ENCODE measurements at regions not wholly inside any gene's neighbourhood (a gene's known extent, or its start where the extent isn't known, plus 50 kb on each side); places are given as distances from the start of the nearest gene placed in this dataset.

- no peak overlapping the region for H3K4me3 ChIP-seq (ENCODE audit: severe bottlenecking)
- H3K36me3 ChIP-seq (ENCODE audit: low read depth): no peaks in the 10 kb centered on the region
- no peak for TF ChIP-seq CTCF (IDR thresholded peaks at IDR 0.05; ENCODE audit: poor library complexity, severe bottlenecking)
- ATAC-seq (ENCODE audit: low read depth): no peak
- no peaks in the 10 kb centered on the region for H3K9me3 ChIP-seq (ENCODE audit: severe bottlenecking)
- H3K27me3 ChIP-seq (ENCODE audit: insufficient read depth, poor library complexity, severe bottlenecking): peaks cover 3% of the 10 kb centered on the region
- H3K27ac ChIP-seq (ENCODE audit: poor library complexity, severe bottlenecking): no peak overlapping the region
- DNase-seq (ENCODE audit: low spot score): no peak
- H3K4me1 ChIP-seq (ENCODE audit: insufficient read depth, poor library complexity, severe bottlenecking): no peaks in the 10 kb centered on the region
Observed at GRCh38 chr5:82679660-82680059, 397.5 kb downstream of the TMEM167A start.

- Histone ChIP-seq H3K27ac (ENCODE audit: poor library complexity, severe bottlenecking) (no peak overlapping the region), H3K4me3 (ENCODE audit: severe bottlenecking) (no peak overlapping the region), H3K4me1 (ENCODE audit: insufficient read depth, poor library complexity, severe bottlenecking) (no peaks in the 10 kb centered on the region), H3K36me3 (ENCODE audit: low read depth) (no peaks in the 10 kb centered on the region), H3K9me3 (ENCODE audit: severe bottlenecking) (no peaks in the 10 kb centered on the region), H3K27me3 (ENCODE audit: insufficient read depth, poor library complexity, severe bottlenecking) (peaks cover 3% of the 10 kb centered on the region)
- no peak for TF ChIP-seq CTCF (IDR thresholded peaks at IDR 0.05; ENCODE audit: poor library complexity, severe bottlenecking)
- no peak for DNase-seq (ENCODE audit: low spot score)
- ATAC-seq (ENCODE audit: low read depth): no peak
Observed at GRCh38 chr5:82676661-82677060, 398.5 kb upstream of the RPS23 start.

DNA sequence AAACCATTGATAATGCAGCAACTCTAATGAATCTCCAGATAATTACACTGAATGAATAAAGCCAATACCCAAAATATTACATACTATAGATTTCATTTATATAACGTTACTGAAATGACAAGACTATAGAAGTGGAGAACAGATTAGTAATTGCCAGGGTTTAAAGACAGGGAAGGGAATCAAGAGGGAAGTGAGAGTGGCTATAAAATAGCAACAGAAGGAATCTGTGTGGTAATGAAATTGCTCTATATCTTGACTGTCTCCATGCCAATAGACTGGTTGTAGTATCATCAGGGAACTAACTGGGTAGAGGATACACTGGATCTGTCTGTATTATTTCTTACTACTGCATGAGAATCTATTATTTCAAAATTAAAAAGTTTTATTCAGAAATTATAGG is 396.5 kb upstream of the RPS23 start:
- no peak overlapping the region for H3K27ac ChIP-seq (ENCODE audit: poor library complexity, severe bottlenecking)
- H3K27me3 ChIP-seq (ENCODE audit: insufficient read depth, poor library complexity, severe bottlenecking): no peaks in the 10 kb centered on the region
- ATAC-seq (ENCODE audit: low read depth): no peak
- no peak for DNase-seq (ENCODE audit: low spot score)
- no peak overlapping the region for H3K4me3 ChIP-seq (ENCODE audit: severe bottlenecking)
- no peaks in the 10 kb centered on the region for H3K36me3 ChIP-seq (ENCODE audit: low read depth)
- H3K4me1 ChIP-seq (ENCODE audit: insufficient read depth, poor library complexity, severe bottlenecking): no peaks in the 10 kb centered on the region
- no peaks in the 10 kb centered on the region for H3K9me3 ChIP-seq (ENCODE audit: severe bottlenecking)
- no peak for TF ChIP-seq CTCF (IDR thresholded peaks at IDR 0.05; ENCODE audit: poor library complexity, severe bottlenecking)

- ATAC-seq (ENCODE audit: low read depth): no peak
- H3K27me3 ChIP-seq (ENCODE audit: insufficient read depth, poor library complexity, severe bottlenecking): no peaks in the 10 kb centered on the region
- DNase-seq (ENCODE audit: low spot score): no peak
- no peak overlapping the region for H3K4me3 ChIP-seq (ENCODE audit: severe bottlenecking)
- TF ChIP-seq CTCF (IDR thresholded peaks at IDR 0.05; ENCODE audit: poor library complexity, severe bottlenecking): no peak
- no peak overlapping the region for H3K27ac ChIP-seq (ENCODE audit: poor library complexity, severe bottlenecking)
- H3K36me3 ChIP-seq (ENCODE audit: low read depth): no peaks in the 10 kb centered on the region
- H3K4me1 ChIP-seq (ENCODE audit: insufficient read depth, poor library complexity, severe bottlenecking): no peaks in the 10 kb centered on the region
- H3K9me3 ChIP-seq (ENCODE audit: severe bottlenecking): no peaks in the 10 kb centered on the region
Observed at GRCh38 chr5:82673057-82673809, 395.1 kb upstream of the RPS23 start.

DNA sequence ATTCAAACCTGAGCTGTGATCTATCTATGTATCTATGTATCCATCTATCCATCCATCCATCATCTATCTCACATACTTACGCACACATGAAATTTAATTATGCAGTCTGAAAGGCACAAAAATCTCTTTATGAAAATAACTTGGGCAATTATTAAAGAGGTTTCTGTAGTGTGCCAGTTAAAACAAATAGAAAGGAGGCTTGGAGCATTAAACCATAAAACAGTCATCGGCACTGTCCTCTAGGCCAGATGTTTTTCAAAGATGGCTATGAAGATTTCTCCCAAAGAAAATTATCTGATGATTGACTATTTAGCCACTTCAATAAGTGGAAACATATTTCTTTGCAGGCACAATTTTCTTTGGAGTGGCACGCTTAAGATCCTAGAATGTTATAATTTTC is 392.5 kb upstream of the RPS23 start:
- no peak for ATAC-seq (ENCODE audit: low read depth)
- no peaks in the 10 kb centered on the region for H3K4me1 ChIP-seq (ENCODE audit: insufficient read depth, poor library complexity, severe bottlenecking)
- DNase-seq (ENCODE audit: low spot score): no peak
- no peak overlapping the region for H3K4me3 ChIP-seq (ENCODE audit: severe bottlenecking)
- H3K27me3 ChIP-seq (ENCODE audit: insufficient read depth, poor library complexity, severe bottlenecking): no peaks in the 10 kb centered on the region
- no peaks in the 10 kb centered on the region for H3K36me3 ChIP-seq (ENCODE audit: low read depth)
- no peaks in the 10 kb centered on the region for H3K9me3 ChIP-seq (ENCODE audit: severe bottlenecking)
- H3K27ac ChIP-seq (ENCODE audit: poor library complexity, severe bottlenecking): no peak overlapping the region
- TF ChIP-seq CTCF (IDR thresholded peaks at IDR 0.05; ENCODE audit: poor library complexity, severe bottlenecking): no peak

Measured in RWPE2 (cell line).